ENCODE measurements at regions not wholly inside any gene's neighbourhood (a gene's known extent, or its start where the extent isn't known, plus 50 kb on each side); places are given as distances from the start of the nearest gene placed in this dataset.

DNA sequence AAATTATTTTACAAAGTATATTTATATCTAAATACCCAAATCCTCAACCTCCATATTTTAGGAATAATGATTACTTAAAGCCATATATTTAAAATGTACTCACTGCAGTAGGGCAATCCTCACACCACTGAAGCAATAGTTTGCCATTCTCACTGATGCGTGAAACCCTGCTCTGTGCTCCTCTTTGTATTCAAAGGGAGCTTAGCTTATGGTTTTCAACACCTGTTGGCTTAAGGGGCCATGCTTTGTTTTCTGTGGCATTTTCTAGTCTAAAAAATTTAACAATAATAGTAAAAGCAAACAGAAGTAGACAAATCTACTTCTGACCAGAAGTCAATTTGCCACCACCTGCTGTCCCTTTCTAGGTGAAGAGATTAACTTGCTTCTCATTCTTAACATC is 294.6 kb downstream of the FLRT2 start:
- no peak for TF ChIP-seq CTCF (conservative IDR thresholded peaks at IDR 0.05)
- TF ChIP-seq EZH2 (IDR thresholded peaks at IDR 0.05; ENCODE audit: low read depth) = no peak

All from PC-9 (cell line).